OCI-LY7 (cell line): ENCODE measurements at regions not wholly inside any gene's neighbourhood (a gene's known extent, or its start where the extent isn't known, plus 50 kb on each side); places are given as distances from the start of the nearest gene placed in this dataset.

Experiments used
- CTCF ChIP-seq: fragments of 200-600 bp; sonication (generic); conservative IDR thresholded peaks from 2 replicates; pipeline ENCODE4 v1.5.1; 2014; ENCODE audit warnings: mild to moderate bottlenecking, antibody characterized with exemption, low read length, moderate library complexity, mixed read lengths
- EZH2phosphoT487 ChIP-seq: fragments of 200-600 bp; sonication (generic); IDR thresholded peaks from 2 replicates; pipeline ENCODE4 v1.6.1; 2018; ENCODE audit warnings: low read depth, borderline replicate concordance, mild to moderate bottlenecking, mixed run types, antibody characterized with exemption, low read length, moderate library complexity, mixed read lengths

- TF ChIP-seq CTCF (no peak), EZH2phosphoT487 (no peak)
Measured at GRCh38 chr1:14513111-14513510, 85.4 kb upstream of the KAZN start.
